H1 (cell line): ENCODE measurements at regions not wholly inside any gene's neighbourhood (a gene's known extent, or its start where the extent isn't known, plus 50 kb on each side); places are given as distances from the start of the nearest gene placed in this dataset.

Experiments
- NRF1 ChIP-seq: IDR thresholded peaks from 2 replicates; pipeline ENCODE4 v1.6.1; 2011; ENCODE audit warnings: mild to moderate bottlenecking, low read depth, low read length, improper control_type of control experiment
- SP2 ChIP-seq: IDR thresholded peaks from 2 replicates; pipeline ENCODE4 v1.6.1; 2012; ENCODE audit warnings: mild to moderate bottlenecking, low read length, inconsistent platforms
- TBP ChIP-seq: IDR thresholded peaks from 2 replicates; pipeline ENCODE4 v1.6.1; 2011; ENCODE audit warnings: low read depth, low read length, improper control_type of control experiment

- no peak for TF ChIP-seq SP2
- no peak for TF ChIP-seq TBP
- TF ChIP-seq NRF1: no peak
Measured at GRCh38 chr6:113169484-113169883, 687.7 kb upstream of the MARCKS start (continued).
